22Rv1 (cell line): ENCODE measurements at regions not wholly inside any gene's neighbourhood (a gene's known extent, or its start where the extent isn't known, plus 50 kb on each side); places are given as distances from the start of the nearest gene placed in this dataset.

Experiments used
- CTCF ChIP-seq: fragments of 450-650 bp; IDR thresholded peaks from 2 replicates; pipeline ENCODE4 v1.5.1; 2017; ENCODE audit warnings: mild to moderate bottlenecking
- ZFX ChIP-seq: fragments of 450-650 bp; IDR thresholded peaks from 2 replicates; pipeline ENCODE4 v1.6.1; 2017; ENCODE audit warnings: antibody characterized with exemption, borderline replicate concordance

DNA sequence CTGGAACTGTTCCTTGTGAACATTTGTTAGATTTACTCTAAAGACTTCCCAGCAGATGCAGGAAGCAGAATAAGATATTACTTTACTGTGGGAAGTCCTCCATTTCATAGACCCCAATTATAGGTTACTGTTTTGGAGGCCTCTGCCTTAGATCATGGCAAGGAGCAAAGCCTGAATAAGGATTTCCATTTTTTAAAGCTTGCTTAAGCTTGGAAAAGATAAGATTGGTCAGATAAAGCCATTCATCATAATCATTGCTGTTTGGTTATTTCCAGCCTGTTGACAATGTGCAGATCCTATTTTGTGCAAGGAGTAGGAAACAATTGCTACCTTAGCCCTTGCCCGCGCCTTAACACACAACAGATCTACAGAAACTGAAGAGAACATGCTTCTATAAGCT lies 129.5 kb upstream of the ITGA1 start:
- TF ChIP-seq CTCF (no peak), ZFX (no peak)
